GM12878 (cell line): ENCODE measurements at regions not wholly inside any gene's neighbourhood (a gene's known extent, or its start where the extent isn't known, plus 50 kb on each side); places are given as distances from the start of the nearest gene placed in this dataset.

ENCODE experiments used
- ATAC-seq: fragments of 200-7000 bp; cut with Tn5 transposase; 3 replicates; pipeline ENCODE4 v1.9.1; 2020; ENCODE audit warnings: mild to moderate bottlenecking, moderate library complexity
- BruUV-seq: library from RNA; stranded (reverse); fragments of 400-500 nt; replicated peaks from 2 replicates; lab custom pipeline; 2021; lab: Mats Ljungman, UMichigan
- CTCF ChIA-PET: fragments of 300-600 bp; sonication (Branson Sonifier 250); formaldehyde crosslinking; extraction: SDS; loops from one replicate; lab custom pipeline; 2021; ENCODE audit warnings: inconsistent platforms; lab: Yijun Ruan, JAX
- POLR2A ChIA-PET: fragments of 350-600 bp; formaldehyde crosslinking; extraction: SDS; loops from one replicate; lab custom pipeline; 2021; ENCODE audit warnings: inconsistent platforms; lab: Charles Lee
- RAD21 ChIA-PET: fragments of 300-600 bp; sonication (Branson Sonifier 250); formaldehyde crosslinking; loops from one replicate; lab custom pipeline; 2023; ENCODE audit warnings: antibody characterized with exemption; ENCODE audit not compliant: unreplicated experiment; lab: Charles Lee
- SMC1A ChIA-PET: fragments of 300-600 bp; sonication (Branson Sonifier 250); formaldehyde crosslinking; loops from one replicate; lab custom pipeline; 2023; ENCODE audit not compliant: unreplicated experiment, uncharacterized antibody; lab: Charles Lee
- DNase-seq: peaks from one replicate; pipeline ENCODE4 v3.0.0-alpha.2; 2011; ENCODE audit warnings: low read depth, low spot score
- FAIRE-seq: peaks from 3 replicates; lab custom pipeline; 2011; peaks lifted over from hg19 to GRCh38; lab: Jason Lieb, UNC
- H2AFZ ChIP-seq: 2 replicates; pipeline ENCODE4 v1.6.0; 2011; ENCODE audit warnings: low read depth, low read length, control low read depth; ENCODE audit not compliant: control insufficient read depth
- H3K27ac ChIP-seq: 2 replicates; pipeline ENCODE4 v1.5.1; 2011; ENCODE audit warnings: control low read depth; ENCODE audit not compliant: control insufficient read depth, insufficient read depth
- H3K27me3 ChIP-seq, 2 experiments: replicated peaks in 1 of 2; 2 replicates each; pipeline versions ENCODE4 v1.6.0 to v1.6.1; 2011; ENCODE audit warnings: low read length in 1 of 2; ENCODE audit not compliant: control insufficient read depth in 2 of 2, insufficient read depth in 2 of 2
- H3K36me3 ChIP-seq, 2 experiments: 2 replicates each; pipeline ENCODE4 v1.5.1; 2011; ENCODE audit warnings: low read length in 1 of 2; ENCODE audit not compliant: control insufficient read depth in 2 of 2, insufficient read depth in 2 of 2
- H3K4me1 ChIP-seq: 2 replicates; pipeline ENCODE4 v1.6.1; 2011; ENCODE audit warnings: mild to moderate bottlenecking, low read length, moderate library complexity, mixed read lengths; ENCODE audit not compliant: control insufficient read depth, insufficient read depth
- H3K4me2 ChIP-seq: 2 replicates; pipeline ENCODE4 v1.6.0; 2011; ENCODE audit warnings: control low read depth; ENCODE audit not compliant: control insufficient read depth, insufficient read depth
- H3K4me3 ChIP-seq: fragments of 200-600 bp; sonication (generic); 2 replicates; pipeline ENCODE4 v1.5.1; 2016
- H3K79me2 ChIP-seq: 2 replicates; pipeline ENCODE4 v1.6.0; 2011; ENCODE audit warnings: low read length; ENCODE audit not compliant: control insufficient read depth, insufficient read depth
- H3K9ac ChIP-seq: 2 replicates; pipeline ENCODE4 v1.8.0; 2011; ENCODE audit warnings: low read length, control low read depth, mixed read lengths; ENCODE audit not compliant: control insufficient read depth, insufficient read depth
- H3K9me3 ChIP-seq: replicated peaks from 3 replicates; pipeline ENCODE4 v1.5.1; 2011; ENCODE audit warnings: mild to moderate bottlenecking, low read length; ENCODE audit not compliant: control insufficient read depth, insufficient read depth
- H4K20me1 ChIP-seq: 2 replicates; pipeline ENCODE4 v1.6.0; 2011; ENCODE audit not compliant: control insufficient read depth, insufficient read depth
- EGR1 ChIP-seq, 2 experiments: IDR thresholded peaks; 1 replicate in 1 of 2; 2 replicates in 1 of 2; pipeline ENCODE4 v1.6.1; 2011 to 2012; ENCODE audit warnings: low read depth in 2 of 2, low read length in 2 of 2, borderline replicate concordance in 1 of 2, mild to moderate bottlenecking in 1 of 2, moderate library complexity in 1 of 2
- IKZF1 ChIP-seq: fragments of 450-650 bp; conservative IDR thresholded peaks from 2 replicates; pipeline ENCODE4 v1.6.1; 2017; ENCODE audit warnings: antibody characterized with exemption, mild to moderate bottlenecking
- NRF1 ChIP-seq: conservative IDR thresholded peaks from 2 replicates; pipeline ENCODE4 v1.6.1; 2011; ENCODE audit warnings: mild to moderate bottlenecking, low read depth, low read length, improper control_type of control experiment
- PML ChIP-seq: IDR thresholded peaks from 2 replicates; pipeline ENCODE4 v1.6.1; 2012; ENCODE audit warnings: low read length, inconsistent platforms
- RBBP5 ChIP-seq: fragments of 200-600 bp; sonication (generic); conservative IDR thresholded peaks from 2 replicates; pipeline ENCODE4 v1.6.1; 2016
- SMAD1 ChIP-seq: fragments of 450-650 bp; IDR thresholded peaks from 2 replicates; pipeline ENCODE4 v1.6.1; 2018; ENCODE audit warnings: mild to moderate bottlenecking, low read depth; ENCODE audit not compliant: partially characterized antibody
- SMARCA5 ChIP-seq: fragments of 450-650 bp; IDR thresholded peaks from 2 replicates; pipeline ENCODE4 v1.6.1; 2017; ENCODE audit warnings: mild to moderate bottlenecking
- WGBS: methylation state at CpG from one replicate; pipeline ENCODE4 v1.1.6; 2016; ENCODE audit warnings: low lambda C conversion rate; ENCODE audit not compliant: insufficient replicate concordance, insufficient coverage; ENCODE audit errors: missing lambda C conversion rate; 5-methylcytosine and 5-hydroxymethylcytosine counted together
- in situ Hi-C: fragments of 300-500 bp; cut with MboI; formaldehyde crosslinking; loops from 9 replicates; pipeline ENCODE4 v1.14.3; 2018; ENCODE audit warnings: mixed read lengths
- intact Hi-C: fragments of 100-400 bp; cut with micrococcal nuclease; formaldehyde crosslinking; loops from one replicate; pipeline ENCODE4 v1.14.2; 2022; ENCODE audit not compliant: unreplicated experiment
- TF ChIP-seq, protein P1 (sequence below): fragments of 450-650 bp; IDR thresholded peaks from 2 replicates; pipeline ENCODE4 v1.6.1; 2018; ENCODE audit warnings: mild to moderate bottlenecking, low read depth, moderate library complexity; ENCODE audit not compliant: partially characterized antibody
- TF ChIP-seq, protein P2 (sequence below), 3 experiments: IDR thresholded peaks in 2 of 3; conservative IDR thresholded peaks in 1 of 3; 2 replicates each; pipeline ENCODE4 v1.5.1; 2011; ENCODE audit warnings: low read depth in 3 of 3, low read length in 3 of 3, mild to moderate bottlenecking in 3 of 3, control low read depth in 2 of 3, moderate library complexity in 2 of 3, inconsistent platforms in 1 of 3, mixed read lengths in 1 of 3; ENCODE audit not compliant: control insufficient read depth in 2 of 3, insufficient read depth in 1 of 3; ENCODE audit errors: extremely low read depth in 1 of 3

DNA sequence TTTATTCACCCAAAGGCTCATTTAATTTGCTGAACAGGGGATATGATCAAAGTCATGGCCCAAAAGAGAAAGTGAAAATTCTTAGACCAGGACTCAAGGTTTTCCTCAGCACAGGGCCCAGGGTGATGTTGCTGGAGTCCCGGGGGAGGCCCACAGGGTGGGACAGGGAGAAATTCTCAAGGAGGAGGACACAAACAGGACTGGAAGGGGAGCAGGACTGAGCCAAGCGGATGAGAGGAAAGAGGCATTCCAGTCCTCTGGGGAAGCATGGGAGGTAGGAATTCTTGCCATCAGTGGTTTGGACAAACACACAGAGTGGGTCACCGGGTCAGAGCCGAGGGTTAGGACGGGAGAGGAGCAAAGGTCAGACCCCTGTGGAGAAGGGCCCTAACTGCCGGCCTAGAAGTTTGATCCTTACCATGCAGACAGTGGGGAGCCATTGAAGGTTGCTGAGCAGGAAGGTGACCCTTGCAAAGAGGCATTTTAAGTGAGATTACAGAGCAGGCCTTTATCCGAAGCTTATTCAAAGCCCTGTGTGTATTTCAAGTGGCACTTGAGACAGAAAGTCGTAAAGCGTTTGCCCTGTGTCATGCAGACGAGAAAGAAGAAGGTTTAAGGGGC, 68.4 kb upstream of the PTGR2 start (continued):
- TF ChIP-seq RBBP5 (no peak), SMARCA5 (0 out of 2 replicates have a peak, but pooled peaks have one; percentile 43)
- TF ChIP-seq, protein P1, sequence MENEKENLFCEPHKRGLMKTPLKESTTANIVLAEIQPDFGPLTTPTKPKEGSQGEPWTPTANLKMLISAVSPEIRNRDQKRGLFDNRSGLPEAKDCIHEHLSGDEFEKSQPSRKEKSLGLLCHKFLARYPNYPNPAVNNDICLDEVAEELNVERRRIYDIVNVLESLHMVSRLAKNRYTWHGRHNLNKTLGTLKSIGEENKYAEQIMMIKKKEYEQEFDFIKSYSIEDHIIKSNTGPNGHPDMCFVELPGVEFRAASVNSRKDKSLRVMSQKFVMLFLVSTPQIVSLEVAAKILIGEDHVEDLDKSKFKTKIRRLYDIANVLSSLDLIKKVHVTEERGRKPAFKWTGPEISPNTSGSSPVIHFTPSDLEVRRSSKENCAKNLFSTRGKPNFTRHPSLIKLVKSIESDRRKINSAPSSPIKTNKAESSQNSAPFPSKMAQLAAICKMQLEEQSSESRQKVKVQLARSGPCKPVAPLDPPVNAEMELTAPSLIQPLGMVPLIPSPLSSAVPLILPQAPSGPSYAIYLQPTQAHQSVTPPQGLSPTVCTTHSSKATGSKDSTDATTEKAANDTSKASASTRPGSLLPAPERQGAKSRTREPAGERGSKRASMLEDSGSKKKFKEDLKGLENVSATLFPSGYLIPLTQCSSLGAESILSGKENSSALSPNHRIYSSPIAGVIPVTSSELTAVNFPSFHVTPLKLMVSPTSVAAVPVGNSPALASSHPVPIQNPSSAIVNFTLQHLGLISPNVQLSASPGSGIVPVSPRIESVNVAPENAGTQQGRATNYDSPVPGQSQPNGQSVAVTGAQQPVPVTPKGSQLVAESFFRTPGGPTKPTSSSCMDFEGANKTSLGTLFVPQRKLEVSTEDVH = no peak

DNA sequence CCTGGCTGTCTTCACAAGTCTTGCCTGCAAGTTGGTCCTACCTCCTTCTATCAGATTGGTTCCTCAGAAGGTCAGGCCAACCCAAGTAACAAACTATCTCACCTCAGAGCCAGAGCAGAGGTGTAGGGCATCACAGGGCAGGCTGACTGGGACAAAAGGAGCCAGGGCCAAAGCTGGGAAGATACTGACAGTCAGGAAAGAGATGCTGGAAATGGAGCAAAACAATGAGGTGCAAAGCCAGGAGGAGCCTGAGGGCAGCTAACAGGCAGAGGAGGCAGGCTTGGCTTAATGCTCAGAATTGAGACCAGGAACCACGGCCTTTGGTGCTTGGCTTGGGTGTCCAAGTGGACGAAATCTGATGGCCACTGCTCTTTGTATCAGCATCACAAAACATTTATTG, 68.4 kb upstream of the PNMA1 start:
- H3K4me2 ChIP-seq = peak overlapping the region; percentile 90
- H3K4me1 ChIP-seq = peaks cover 56% of the 10 kb centered on the region
- in situ Hi-C loops = no loop called here
- H3K27ac ChIP-seq = peak overlapping the region; percentile 94
- no peaks in the 10 kb centered on the region for H4K20me1 ChIP-seq
- ATAC-seq = no peak
- 96% methylated on average over 2 of the region's 2 CpGs for WGBS
- H3K4me3 ChIP-seq = peak overlapping the region; percentile 97; the same call in 1 of the 2 replicates
- H3K9me3 ChIP-seq = no peaks in the 10 kb centered on the region
- ChIA-PET CTCF (interaction anchor here (1.0 to 8.2 kb wide), 2 partner anchors 11 to 43 kb away, joined by 4 to 91 read pairs; no protein-coding TSS in a partner anchor), POLR2A (interaction anchor here (2.9 to 10.2 kb wide), 2 partner anchors 13 to 24 kb away, joined by 22 to 260 read pairs; a partner anchor contains a TSS), RAD21 (interaction anchor here (25.9 kb wide), 1 partner anchor 22 kb away, joined by 710 read pairs; a partner anchor contains a TSS), SMC1A (interaction anchor here (10.7 kb wide), 1 partner anchor 12 kb away, joined by 280 read pairs; no protein-coding TSS in a partner anchor)
- no peak overlapping the region for H3K9ac ChIP-seq
- DNase-seq = no peak
- FAIRE-seq = no peak
- intact Hi-C loops = loop anchor here (1.0 kb wide), 1 partner anchor 12 kb away; no protein-coding TSS in a partner anchor
- no peak overlapping the region for H2AFZ ChIP-seq
- peaks cover 86% of the 10 kb centered on the region for H3K79me2 ChIP-seq
- H3K27me3 ChIP-seq = no peaks in the 10 kb centered on the region
- BruUV-seq = no TSS peak
- TF ChIP-seq NRF1 (no peak), EGR1 (IDR thresholded peaks at IDR 0.05; ENCODE audit: borderline replicate concordance in 1 of 2, low read depth in 2 of 2, low read length in 2 of 2) (no peak), PML (no peak), SMAD1 (no peak), IKZF1 (0 out of 2 replicates have a peak, but pooled peaks have one; percentile 5)
- TF ChIP-seq, protein P2, sequence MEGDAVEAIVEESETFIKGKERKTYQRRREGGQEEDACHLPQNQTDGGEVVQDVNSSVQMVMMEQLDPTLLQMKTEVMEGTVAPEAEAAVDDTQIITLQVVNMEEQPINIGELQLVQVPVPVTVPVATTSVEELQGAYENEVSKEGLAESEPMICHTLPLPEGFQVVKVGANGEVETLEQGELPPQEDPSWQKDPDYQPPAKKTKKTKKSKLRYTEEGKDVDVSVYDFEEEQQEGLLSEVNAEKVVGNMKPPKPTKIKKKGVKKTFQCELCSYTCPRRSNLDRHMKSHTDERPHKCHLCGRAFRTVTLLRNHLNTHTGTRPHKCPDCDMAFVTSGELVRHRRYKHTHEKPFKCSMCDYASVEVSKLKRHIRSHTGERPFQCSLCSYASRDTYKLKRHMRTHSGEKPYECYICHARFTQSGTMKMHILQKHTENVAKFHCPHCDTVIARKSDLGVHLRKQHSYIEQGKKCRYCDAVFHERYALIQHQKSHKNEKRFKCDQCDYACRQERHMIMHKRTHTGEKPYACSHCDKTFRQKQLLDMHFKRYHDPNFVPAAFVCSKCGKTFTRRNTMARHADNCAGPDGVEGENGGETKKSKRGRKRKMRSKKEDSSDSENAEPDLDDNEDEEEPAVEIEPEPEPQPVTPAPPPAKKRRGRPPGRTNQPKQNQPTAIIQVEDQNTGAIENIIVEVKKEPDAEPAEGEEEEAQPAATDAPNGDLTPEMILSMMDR (IDR thresholded peaks at IDR 0.05 in 2 of 3, conservative IDR thresholded peaks at IDR 0.05 in 1 of 3; ENCODE audit: control insufficient read depth in 2 of 3, extremely low read depth in 1 of 3, insufficient read depth in 1 of 3, low read depth in 3 of 3, low read length in 3 of 3) = no peak
- TF ChIP-seq, all 136 proteins: peak for 1
- peaks cover 0 to 5% of the 10 kb centered on the region in 2 experiments; a peak in 2 of 4 replicates for H3K36me3 ChIP-seq
